NCI-H69 (cell line): ENCODE measurements at regions not wholly inside any gene's neighbourhood (a gene's known extent, or its start where the extent isn't known, plus 50 kb on each side); places are given as distances from the start of the nearest gene placed in this dataset.

Experiments
- DNase-seq: peaks from one replicate; lab custom pipeline; 2025; lab: John Stamatoyannopoulos, UW

- peak; percentile 99 for DNase-seq
Observed at GRCh38 chr5:107808671-107809137, 138.0 kb upstream of the EFNA5 start.

GRCh38 chr5:107807431-107807830 lies 136.7 kb upstream of the EFNA5 start:
- DNase-seq, result peak; percentile 61

- peak; percentile 86 for DNase-seq
Observed at GRCh38 chr5:107806705-107807104, 136.0 kb upstream of the EFNA5 start.

- DNase-seq, result peak; percentile 99
Observed at GRCh38 chr5:107806271-107806670, 135.5 kb upstream of the EFNA5 start.

- peak; percentile 98 for DNase-seq
Observed at GRCh38 chr5:107805824-107806223, 135.1 kb upstream of the EFNA5 start.

GRCh38 chr5:107805166-107805565 lies 134.4 kb upstream of the EFNA5 start:
- peak; percentile 96 for DNase-seq

- DNase-seq, result no peak
Observed at GRCh38 chr5:107803728-107804127, 133.0 kb upstream of the EFNA5 start.

- DNase-seq, result no peak
Observed at GRCh38 chr5:107801061-107801460, 130.3 kb upstream of the EFNA5 start.

GRCh38 chr5:107799306-107799705 lies 128.6 kb upstream of the EFNA5 start:
- peak; percentile 58 for DNase-seq

GRCh38 chr5:107796797-107797196 lies 126.1 kb upstream of the EFNA5 start:
- DNase-seq, result no peak

GRCh38 chr5:107794741-107795140 lies 124.0 kb upstream of the EFNA5 start:
- DNase-seq, result peak; percentile 51

- DNase-seq, result no peak
Observed at GRCh38 chr5:107792940-107793339, 122.2 kb upstream of the EFNA5 start.

GRCh38 chr5:107790671-107791070 lies 119.9 kb upstream of the EFNA5 start:
- no peak for DNase-seq

- DNase-seq, result no peak
Observed at GRCh38 chr5:107786424-107786823, 115.7 kb upstream of the EFNA5 start.

GRCh38 chr5:107783551-107783950 lies 112.8 kb upstream of the EFNA5 start:
- DNase-seq, result peak; percentile 15

GRCh38 chr5:107782561-107783169 lies 111.9 kb upstream of the EFNA5 start:
- DNase-seq, result peak; percentile 38

GRCh38 chr5:107781451-107781850 lies 110.7 kb upstream of the EFNA5 start:
- peak; percentile 44 for DNase-seq

GRCh38 chr5:107779437-107779836 lies 108.7 kb upstream of the EFNA5 start:
- peak; percentile 26 for DNase-seq

- no peak for DNase-seq
Observed at GRCh38 chr5:107778647-107779046, 107.9 kb upstream of the EFNA5 start.

- no peak for DNase-seq
Observed at GRCh38 chr5:107776922-107777740, 106.4 kb upstream of the EFNA5 start.

GRCh38 chr5:107776506-107776905 lies 105.8 kb upstream of the EFNA5 start:
- DNase-seq, result no peak

GRCh38 chr5:107774316-107774715 lies 103.6 kb upstream of the EFNA5 start:
- peak; percentile 35 for DNase-seq

- no peak for DNase-seq
Observed at GRCh38 chr5:107773479-107773878, 102.7 kb upstream of the EFNA5 start.
